ENCODE measurements at regions not wholly inside any gene's neighbourhood (a gene's known extent, or its start where the extent isn't known, plus 50 kb on each side); places are given as distances from the start of the nearest gene placed in this dataset.

DNA sequence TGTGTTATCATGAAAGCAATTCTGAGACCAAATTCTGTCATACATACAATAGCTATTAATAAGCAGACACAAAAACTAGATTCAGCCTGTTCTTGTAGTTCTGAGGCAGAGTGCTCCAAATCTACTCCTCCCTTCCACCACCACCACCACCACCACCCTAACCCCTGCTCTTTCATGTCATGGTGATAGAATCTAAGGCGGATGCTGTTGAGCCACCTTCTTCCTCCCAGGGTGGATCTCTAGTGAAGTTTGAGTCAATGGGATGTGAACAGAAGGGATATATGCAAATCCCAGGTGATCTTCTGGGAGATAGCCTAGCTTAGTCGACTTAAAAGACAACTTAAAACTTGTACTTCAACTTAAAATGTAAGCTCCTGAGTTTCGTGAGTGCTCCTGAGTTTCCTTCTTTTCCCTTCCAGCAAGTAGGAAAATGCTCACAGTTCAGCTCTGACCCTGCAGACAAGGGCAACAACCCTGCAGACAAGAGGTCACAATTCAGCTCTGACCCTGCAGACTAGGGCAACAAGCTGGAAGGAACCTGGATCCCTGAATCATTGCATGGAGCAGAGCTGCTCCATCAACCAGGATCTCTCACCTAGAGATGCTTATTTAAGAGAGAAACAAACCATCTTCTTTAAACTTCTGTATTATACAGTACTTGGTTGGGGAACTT lies 204.1 kb downstream of the TTC8 start:
- H3K9ac ChIP-seq (ENCODE audit: low read length), result no peak overlapping the region
- H2AFZ ChIP-seq (ENCODE audit: insufficient read depth, low read depth, low read length, poor library complexity, severe bottlenecking), result no peak overlapping the region
- no peak for DNase-seq
- peaks cover 53% of the 10 kb centered on the region for H3K27me3 Mint-ChIP-seq
- ChIA-PET CTCF (interaction anchor here (0.7 to 4.0 kb wide), 10 partner anchors 9 to 1493 kb away, joined by 3 to 45 read pairs (median 4); no protein-coding TSS in a partner anchor), POLR2A (interaction anchor here (0.7 kb wide), 1 partner anchor 542 kb away, joined by 4 read pairs; no protein-coding TSS in a partner anchor)
- H3K4me1 Mint-ChIP-seq, result peaks cover 4% of the 10 kb centered on the region
- peaks cover 13% of the 10 kb centered on the region in 2 donors for H3K4me1 ChIP-seq (ENCODE audit: control insufficient read depth in 2 of 2, insufficient read depth in 2 of 2, low read length in 2 of 2)
- no peak overlapping the region for H3K27ac ChIP-seq (ENCODE audit: low read length in 2 of 2)
- no peak for ATAC-seq (ENCODE audit: low read depth)
- no peaks in the 10 kb centered on the region for H4K20me1 ChIP-seq (ENCODE audit: control insufficient read depth, insufficient read depth, low read length, poor library complexity, severe bottlenecking)
- TF ChIP-seq EZH2 (IDR thresholded peaks at IDR 0.05; ENCODE audit: borderline replicate concordance, insufficient read depth, low read depth, low read length, poor library complexity, severe bottlenecking), result no peak
- TF ChIP-seq, protein P1, sequence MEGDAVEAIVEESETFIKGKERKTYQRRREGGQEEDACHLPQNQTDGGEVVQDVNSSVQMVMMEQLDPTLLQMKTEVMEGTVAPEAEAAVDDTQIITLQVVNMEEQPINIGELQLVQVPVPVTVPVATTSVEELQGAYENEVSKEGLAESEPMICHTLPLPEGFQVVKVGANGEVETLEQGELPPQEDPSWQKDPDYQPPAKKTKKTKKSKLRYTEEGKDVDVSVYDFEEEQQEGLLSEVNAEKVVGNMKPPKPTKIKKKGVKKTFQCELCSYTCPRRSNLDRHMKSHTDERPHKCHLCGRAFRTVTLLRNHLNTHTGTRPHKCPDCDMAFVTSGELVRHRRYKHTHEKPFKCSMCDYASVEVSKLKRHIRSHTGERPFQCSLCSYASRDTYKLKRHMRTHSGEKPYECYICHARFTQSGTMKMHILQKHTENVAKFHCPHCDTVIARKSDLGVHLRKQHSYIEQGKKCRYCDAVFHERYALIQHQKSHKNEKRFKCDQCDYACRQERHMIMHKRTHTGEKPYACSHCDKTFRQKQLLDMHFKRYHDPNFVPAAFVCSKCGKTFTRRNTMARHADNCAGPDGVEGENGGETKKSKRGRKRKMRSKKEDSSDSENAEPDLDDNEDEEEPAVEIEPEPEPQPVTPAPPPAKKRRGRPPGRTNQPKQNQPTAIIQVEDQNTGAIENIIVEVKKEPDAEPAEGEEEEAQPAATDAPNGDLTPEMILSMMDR (IDR thresholded peaks at IDR 0.05), result no peak
- no peak overlapping the region for H3K4me3 ChIP-seq (ENCODE audit: control extremely low read depth in 1 of 5, extremely low read depth in 1 of 5, insufficient read depth in 1 of 5, low read depth in 2 of 5, low read length in 4 of 5)
- H3K79me2 ChIP-seq (ENCODE audit: control insufficient read depth, insufficient read depth, low read length), result no peaks in the 10 kb centered on the region
- no peaks in the 10 kb centered on the region for H3K36me3 ChIP-seq (replicated peaks in 1 of 2; ENCODE audit: control extremely low read depth in 1 of 2, control insufficient read depth in 1 of 2, extremely low read depth in 1 of 2, insufficient read depth in 2 of 2, low read length in 1 of 2)
- intact Hi-C loops (cut with micrococcal nuclease), result loop anchor here (5.0 kb wide), 2 partner anchors 389 to 874 kb away; partner anchors contain the start of gene FOXN3
- peaks cover 0 to 6% (median 0%) of the 10 kb centered on the region in 3 donors for H3K9me3 ChIP-seq (ENCODE audit: control extremely low read depth in 1 of 3, control insufficient read depth in 2 of 3, insufficient read depth in 1 of 3, low read length in 2 of 3)
- WGBS (ENCODE audit: insufficient coverage), result 95% methylated on average over 2 of the region's 3 CpGs
- no peak overlapping the region for H3K4me2 ChIP-seq (replicated peaks; ENCODE audit: low read depth, low read length, poor library complexity, severe bottlenecking)
- H3K27me3 ChIP-seq (replicated peaks in 1 of 4; ENCODE audit: control extremely low read depth in 1 of 4, control insufficient read depth in 3 of 4, insufficient read depth in 4 of 4, low read length in 3 of 4), result peaks cover 0 to 42% (median 20%) of the 10 kb centered on the region in 4 experiments
- no peaks in the 10 kb centered on the region for H3K9me3 Mint-ChIP-seq (ENCODE audit: insufficient read depth)
- peak overlapping the region; percentile 39 for H3K4me3 Mint-ChIP-seq
- no peak overlapping the region for H3K27ac Mint-ChIP-seq

Measured in B cell (primary cell).